Kidney (tissue), 13 donors: ENCODE measurements at regions not wholly inside any gene's neighbourhood (a gene's known extent, or its start where the extent isn't known, plus 50 kb on each side); places are given as distances from the start of the nearest gene placed in this dataset.
A peak's percentile ranks its signal among the peaks of the same experiment; 100 is the strongest.

Experiments used
- DNase-seq, 5 donors: peaks; one replicate each; pipeline ENCODE4 v3.0.0-alpha.2; 2013 to 2020
- FAIRE-seq: peaks from 2 replicates; lab custom pipeline; 2012; peaks lifted over from hg19 to GRCh38; lab: Jason Lieb, UNC
- H3K27ac ChIP-seq, 2 donors: one replicate each; pipeline ENCODE4 v1.7.0; 2013; ENCODE audit warnings: low read depth in 2 of 2, low read length in 2 of 2, inconsistent platforms in 1 of 2
- H3K27me3 ChIP-seq: one replicate; pipeline ENCODE4 v1.7.1; 2013; ENCODE audit warnings: low read length, inconsistent platforms; ENCODE audit not compliant: control insufficient read depth, insufficient read depth
- H3K36me3 ChIP-seq, 3 donors: one replicate each; pipeline versions ENCODE4 v1.7.0 to v1.7.1; 2013; ENCODE audit warnings: low read length in 3 of 3, control low read depth in 1 of 3, inconsistent platforms in 1 of 3; ENCODE audit not compliant: insufficient read depth in 3 of 3, control insufficient read depth in 2 of 3
- H3K4me1 ChIP-seq, 3 donors: one replicate each; pipeline versions ENCODE4 v1.7.0 to v1.7.1; 2013; ENCODE audit warnings: low read length in 3 of 3, inconsistent platforms in 1 of 3, low read depth in 1 of 3; ENCODE audit not compliant: control insufficient read depth in 2 of 3, insufficient read depth in 2 of 3
- H3K4me3 ChIP-seq, 3 donors: one replicate each; pipeline versions ENCODE4 v1.7.0 to v1.8.1; 2013; ENCODE audit warnings: low read length in 3 of 3, control low read depth in 1 of 3, inconsistent platforms in 1 of 3
- H3K9ac ChIP-seq, 3 donors: one replicate each; pipeline versions ENCODE4 v1.7.0 to v1.7.1; 2013; ENCODE audit warnings: low read length in 3 of 3, control low read depth in 1 of 3, inconsistent platforms in 1 of 3
- H3K9me3 ChIP-seq, 3 donors: one replicate each; pipeline versions ENCODE4 v1.7.0 to v1.7.1; 2013; ENCODE audit warnings: low read length in 3 of 3, control low read depth in 1 of 3, inconsistent platforms in 1 of 3; ENCODE audit not compliant: control insufficient read depth in 2 of 3, insufficient read depth in 1 of 3
- intact Hi-C: fragments of 100-400 bp; cut with DNase I; formaldehyde crosslinking; loops from one replicate; pipeline ENCODE4 v1.11.1; 2022
- TF ChIP-seq, protein P1 (sequence below): IDR thresholded peaks from 3 replicates; pipeline ENCODE4 v1.5.1; 2012; ENCODE audit warnings: mild to moderate bottlenecking, moderate library complexity, borderline replicate concordance; ENCODE audit not compliant: insufficient read depth; ENCODE audit errors: extremely low read depth
- donor health status: control.
- donor health status: control.
- donor health status: control.
- donor health status: control.
- donor health status: control.
- donor health status: DM: yes; HTN: yes; CAD: no.
- donor health status: Normal renal cell carcinoma (clear cell type).

DNA sequence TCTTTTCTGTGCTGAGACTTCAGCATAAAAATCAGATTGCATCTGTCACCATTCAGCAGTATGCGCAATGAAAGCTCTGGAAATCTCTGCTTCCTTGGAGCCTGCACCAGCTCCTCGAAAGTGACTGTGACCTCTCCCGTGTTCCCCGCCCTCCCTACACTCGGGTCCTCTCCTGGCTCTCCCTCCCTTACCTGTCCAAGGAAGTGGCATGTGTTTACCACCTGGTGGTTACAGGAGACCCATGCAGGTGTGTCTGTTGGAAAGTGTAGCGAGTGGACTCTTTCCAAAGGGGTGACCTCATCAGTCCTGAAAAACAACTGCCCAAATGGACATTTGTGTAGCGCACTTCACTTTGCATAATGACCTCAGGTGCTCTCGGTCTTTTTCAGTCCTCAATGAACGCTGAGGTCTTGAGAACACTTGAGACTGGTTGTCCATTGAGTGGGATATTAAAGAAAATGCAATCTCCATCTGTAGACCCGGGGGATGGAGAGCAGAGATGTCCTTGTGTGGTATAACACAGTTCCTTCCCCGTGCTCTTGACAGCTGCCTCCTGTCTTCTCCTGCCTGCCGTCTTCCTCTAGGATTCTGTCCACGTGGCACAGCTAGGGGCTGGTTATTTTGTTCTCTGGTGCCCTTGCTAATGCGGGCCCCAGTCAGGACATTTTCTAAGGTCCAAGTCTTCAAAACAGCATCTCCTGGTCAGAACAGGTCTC, 133.2 kb downstream of the ACKR3 start:
- H3K27me3 ChIP-seq: no peaks in the 10 kb centered on the region
- H3K4me3 ChIP-seq: no peak overlapping the region
- H3K27ac ChIP-seq: no peak overlapping the region
- no peak for FAIRE-seq
- intact Hi-C loops: no loop called here
- peaks cover 0 to 4% (median 0%) of the 10 kb centered on the region in 3 donors for H3K9me3 ChIP-seq
- peak in 1 of 5 donors; percentile 13 for DNase-seq
- TF ChIP-seq, protein P1, sequence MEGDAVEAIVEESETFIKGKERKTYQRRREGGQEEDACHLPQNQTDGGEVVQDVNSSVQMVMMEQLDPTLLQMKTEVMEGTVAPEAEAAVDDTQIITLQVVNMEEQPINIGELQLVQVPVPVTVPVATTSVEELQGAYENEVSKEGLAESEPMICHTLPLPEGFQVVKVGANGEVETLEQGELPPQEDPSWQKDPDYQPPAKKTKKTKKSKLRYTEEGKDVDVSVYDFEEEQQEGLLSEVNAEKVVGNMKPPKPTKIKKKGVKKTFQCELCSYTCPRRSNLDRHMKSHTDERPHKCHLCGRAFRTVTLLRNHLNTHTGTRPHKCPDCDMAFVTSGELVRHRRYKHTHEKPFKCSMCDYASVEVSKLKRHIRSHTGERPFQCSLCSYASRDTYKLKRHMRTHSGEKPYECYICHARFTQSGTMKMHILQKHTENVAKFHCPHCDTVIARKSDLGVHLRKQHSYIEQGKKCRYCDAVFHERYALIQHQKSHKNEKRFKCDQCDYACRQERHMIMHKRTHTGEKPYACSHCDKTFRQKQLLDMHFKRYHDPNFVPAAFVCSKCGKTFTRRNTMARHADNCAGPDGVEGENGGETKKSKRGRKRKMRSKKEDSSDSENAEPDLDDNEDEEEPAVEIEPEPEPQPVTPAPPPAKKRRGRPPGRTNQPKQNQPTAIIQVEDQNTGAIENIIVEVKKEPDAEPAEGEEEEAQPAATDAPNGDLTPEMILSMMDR: no peak
- peaks cover 0 to 3% (median 2%) of the 10 kb centered on the region in 3 donors for H3K4me1 ChIP-seq
- H3K36me3 ChIP-seq: peaks cover 0 to 5% (median 0%) of the 10 kb centered on the region in 3 donors
- no peak overlapping the region for H3K9ac ChIP-seq

DNA sequence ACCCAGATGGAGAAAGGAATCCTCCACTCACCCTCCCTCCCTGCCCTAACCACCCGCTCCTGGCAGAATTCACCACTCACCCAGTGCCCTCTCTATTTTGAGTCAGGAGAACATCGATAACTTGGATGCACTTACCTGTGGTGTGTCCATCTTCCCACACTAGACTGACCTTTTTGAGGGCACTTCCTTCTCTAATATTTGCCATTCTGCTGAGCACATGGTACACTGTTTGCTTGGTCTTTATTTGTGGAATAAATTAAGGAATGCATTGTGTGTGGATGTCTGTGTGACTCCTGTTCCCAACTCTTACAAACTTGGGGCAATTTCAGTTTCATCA, 133.7 kb downstream of the ACKR3 start:
- DNase-seq (no peak), FAIRE-seq (no peak)
- H3K27me3 ChIP-seq: no peaks in the 10 kb centered on the region
- no peak overlapping the region for H3K9ac ChIP-seq
- TF ChIP-seq, protein P1: no peak
- peaks cover 0 to 5% (median 0%) of the 10 kb centered on the region in 3 donors for H3K36me3 ChIP-seq
- intact Hi-C loops: no loop called here
- no peak overlapping the region for H3K4me3 ChIP-seq
- peaks cover 0 to 3% (median 2%) of the 10 kb centered on the region in 3 donors for H3K4me1 ChIP-seq
- no peak overlapping the region for H3K27ac ChIP-seq
- H3K9me3 ChIP-seq: peaks cover 0 to 4% (median 0%) of the 10 kb centered on the region in 3 donors

DNA sequence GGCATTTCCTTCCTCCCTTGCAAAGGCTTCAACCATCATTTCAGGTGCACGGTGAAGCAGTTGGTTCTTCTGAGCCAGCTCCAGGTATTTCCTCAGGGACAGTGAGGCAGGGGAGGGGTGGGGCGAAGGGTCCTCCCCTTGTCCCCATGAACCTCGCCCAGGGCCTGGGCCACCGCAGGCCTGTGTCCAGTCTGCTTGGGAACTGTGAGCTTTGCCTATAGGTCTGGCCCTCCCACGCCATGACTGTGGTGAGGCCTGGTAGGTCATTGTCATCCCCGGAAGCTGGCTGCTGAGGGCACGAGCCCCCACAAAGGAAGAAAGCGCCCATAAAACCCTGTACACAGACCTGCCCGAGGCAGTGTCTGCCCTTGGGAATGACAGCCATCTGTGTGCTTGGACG, 134.3 kb downstream of the ACKR3 start:
- Histone ChIP-seq H3K36me3 (peaks cover 0 to 5% (median 0%) of the 10 kb centered on the region in 3 donors), H3K4me3 (no peak overlapping the region), H3K27me3 (no peaks in the 10 kb centered on the region), H3K9ac (no peak overlapping the region), H3K9me3 (peaks cover 0 to 4% (median 0%) of the 10 kb centered on the region in 3 donors), H3K4me1 (peaks cover 0 to 3% (median 2%) of the 10 kb centered on the region in 3 donors), H3K27ac (no peak overlapping the region)
- peak in 1 of 5 donors; percentile 13 for DNase-seq
- intact Hi-C loops: no loop called here
- FAIRE-seq: no peak
- TF ChIP-seq, protein P1: no peak

DNA sequence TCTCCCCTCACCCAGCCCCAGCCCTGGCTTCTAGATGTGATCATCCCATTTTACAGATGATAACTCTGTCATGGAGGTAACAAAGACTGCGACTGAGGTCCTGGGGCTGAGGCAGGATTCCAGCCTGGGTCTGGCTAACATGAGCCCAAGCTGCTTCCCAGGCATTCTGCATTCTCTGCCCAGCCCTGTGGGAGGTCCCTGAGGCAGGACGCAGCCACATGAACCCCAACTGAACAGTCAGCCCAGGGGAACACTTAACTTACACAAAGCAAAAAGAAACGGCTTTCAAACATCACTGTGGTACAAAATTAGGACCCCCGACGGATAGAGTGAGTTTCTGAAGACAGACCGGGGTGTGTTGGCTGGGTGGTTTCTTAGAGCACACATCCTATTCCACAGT, 135.3 kb downstream of the ACKR3 start:
- Histone ChIP-seq H3K36me3 (peaks cover 0 to 5% (median 0%) of the 10 kb centered on the region in 3 donors), H3K27ac (no peak overlapping the region), H3K4me1 (peaks cover 0 to 3% (median 2%) of the 10 kb centered on the region in 3 donors), H3K27me3 (no peaks in the 10 kb centered on the region), H3K4me3 (no peak overlapping the region), H3K9me3 (peaks cover 0 to 4% (median 0%) of the 10 kb centered on the region in 3 donors), H3K9ac (no peak overlapping the region)
- intact Hi-C loops: no loop called here
- TF ChIP-seq, protein P1: no peak
- FAIRE-seq: no peak
- no peak for DNase-seq
